ENCODE measurements at regions not wholly inside any gene's neighbourhood (a gene's known extent, or its start where the extent isn't known, plus 50 kb on each side); places are given as distances from the start of the nearest gene placed in this dataset.

DNA sequence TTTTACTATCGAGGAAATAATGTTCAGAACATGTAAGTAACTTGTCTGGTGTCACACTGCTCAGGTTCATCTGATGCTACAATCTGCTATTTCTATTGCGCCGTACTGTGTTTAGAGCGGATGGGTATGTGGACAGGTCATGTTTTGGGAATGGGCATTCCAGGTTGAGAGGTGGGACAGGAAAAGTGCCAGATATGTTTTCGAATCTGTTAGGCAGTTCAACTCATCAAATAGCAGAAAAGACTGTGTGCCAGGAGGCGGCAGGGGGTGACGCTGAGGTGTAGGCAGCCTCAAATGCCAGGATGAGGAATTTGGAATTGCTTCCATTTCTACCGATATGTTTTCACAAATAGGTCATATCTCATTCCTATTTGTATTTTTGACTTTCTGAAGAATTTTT is 123.8 kb downstream of the HRH4 start:
- DNase-seq (ENCODE audit: low read depth, low spot score), result no peak
- H3K27ac ChIP-seq, result no peak overlapping the region
- H3K36me3 ChIP-seq (ENCODE audit: insufficient read depth, low read length), result no peaks in the 10 kb centered on the region
- H3K9me3 ChIP-seq (ENCODE audit: low read depth, low read length), result no peaks in the 10 kb centered on the region
- H3K9ac ChIP-seq (ENCODE audit: insufficient read length), result no peak overlapping the region
- TF ChIP-seq FOXP2 (optimal IDR thresholded peaks at IDR 0.05; ENCODE audit: control extremely low read depth, extremely low read length, insufficient read depth) (no peak), POLR2AphosphoS5 (IDR thresholded peaks at IDR 0.05; ENCODE audit: borderline replicate concordance, low read depth, low read length) (no peak), EZH2 (IDR thresholded peaks at IDR 0.05) (no peak)
- no peak overlapping the region for H3K4me3 ChIP-seq

DNA sequence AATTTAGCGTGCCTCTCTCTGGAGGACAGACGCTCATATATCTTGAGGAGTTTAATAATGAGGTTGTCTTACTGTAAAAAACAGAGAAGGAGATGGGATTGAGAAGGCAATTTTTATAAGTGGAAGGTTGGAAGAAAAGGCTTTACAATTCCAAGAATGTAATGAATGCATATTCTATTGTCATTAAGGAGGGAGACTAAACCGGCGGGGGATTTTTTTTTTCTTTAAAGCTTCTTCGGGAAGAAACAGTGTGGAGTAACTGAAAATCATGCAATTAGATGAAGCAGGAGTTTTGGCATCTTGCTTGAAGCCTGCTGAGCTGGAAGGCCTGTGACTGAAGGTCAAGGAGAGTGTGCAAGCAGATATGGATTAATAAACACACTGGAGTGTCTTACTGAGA is 124.4 kb downstream of the HRH4 start:
- H3K4me3 ChIP-seq, result no peak overlapping the region
- no peak overlapping the region for H3K27ac ChIP-seq
- no peaks in the 10 kb centered on the region for H3K36me3 ChIP-seq (ENCODE audit: insufficient read depth, low read length)
- H3K9me3 ChIP-seq (ENCODE audit: low read depth, low read length), result no peaks in the 10 kb centered on the region
- DNase-seq (ENCODE audit: low read depth, low spot score), result no peak
- H3K9ac ChIP-seq (ENCODE audit: insufficient read length), result no peak overlapping the region
- TF ChIP-seq EZH2 (IDR thresholded peaks at IDR 0.05) (no peak), POLR2AphosphoS5 (IDR thresholded peaks at IDR 0.05; ENCODE audit: borderline replicate concordance, low read depth, low read length) (no peak), FOXP2 (optimal IDR thresholded peaks at IDR 0.05; ENCODE audit: control extremely low read depth, extremely low read length, insufficient read depth) (no peak)

DNA sequence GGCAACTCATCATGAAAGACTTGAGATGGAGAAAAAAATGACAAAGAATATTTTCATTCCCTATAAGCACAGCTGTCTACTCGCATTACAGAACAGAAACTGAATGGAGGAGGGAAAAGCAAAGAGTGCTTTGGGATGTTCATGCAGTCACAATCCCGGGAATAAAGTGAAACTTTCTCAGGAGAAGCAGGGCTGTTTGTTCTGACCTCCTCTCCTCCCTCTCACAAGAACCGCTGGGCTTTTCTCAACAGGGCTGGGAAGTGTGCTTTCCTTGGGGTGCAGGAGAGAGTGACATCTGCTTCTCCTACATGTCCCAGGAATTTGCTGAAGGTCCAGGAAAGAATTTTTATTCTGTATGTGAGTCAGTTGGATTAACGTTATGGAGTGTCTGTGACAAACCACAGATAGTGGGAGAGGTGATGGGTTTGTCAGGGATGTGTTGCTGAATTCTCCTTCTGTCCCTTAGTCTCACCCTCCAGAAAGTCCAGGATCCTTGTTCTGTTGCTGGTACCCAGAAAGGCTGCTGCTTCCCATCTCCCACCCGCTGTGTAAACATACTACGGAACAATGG is 125.6 kb downstream of the HRH4 start:
- Histone ChIP-seq H3K27ac (no peak overlapping the region), H3K36me3 (ENCODE audit: insufficient read depth, low read length) (no peaks in the 10 kb centered on the region), H3K4me3 (no peak overlapping the region), H3K9me3 (ENCODE audit: low read depth, low read length) (no peaks in the 10 kb centered on the region), H3K9ac (ENCODE audit: insufficient read length) (no peak overlapping the region)
- TF ChIP-seq EZH2 (IDR thresholded peaks at IDR 0.05) (no peak), FOXP2 (optimal IDR thresholded peaks at IDR 0.05; ENCODE audit: control extremely low read depth, extremely low read length, insufficient read depth) (no peak), POLR2AphosphoS5 (IDR thresholded peaks at IDR 0.05; ENCODE audit: borderline replicate concordance, low read depth, low read length) (no peak)
- no peak for DNase-seq (ENCODE audit: low read depth, low spot score)

DNA sequence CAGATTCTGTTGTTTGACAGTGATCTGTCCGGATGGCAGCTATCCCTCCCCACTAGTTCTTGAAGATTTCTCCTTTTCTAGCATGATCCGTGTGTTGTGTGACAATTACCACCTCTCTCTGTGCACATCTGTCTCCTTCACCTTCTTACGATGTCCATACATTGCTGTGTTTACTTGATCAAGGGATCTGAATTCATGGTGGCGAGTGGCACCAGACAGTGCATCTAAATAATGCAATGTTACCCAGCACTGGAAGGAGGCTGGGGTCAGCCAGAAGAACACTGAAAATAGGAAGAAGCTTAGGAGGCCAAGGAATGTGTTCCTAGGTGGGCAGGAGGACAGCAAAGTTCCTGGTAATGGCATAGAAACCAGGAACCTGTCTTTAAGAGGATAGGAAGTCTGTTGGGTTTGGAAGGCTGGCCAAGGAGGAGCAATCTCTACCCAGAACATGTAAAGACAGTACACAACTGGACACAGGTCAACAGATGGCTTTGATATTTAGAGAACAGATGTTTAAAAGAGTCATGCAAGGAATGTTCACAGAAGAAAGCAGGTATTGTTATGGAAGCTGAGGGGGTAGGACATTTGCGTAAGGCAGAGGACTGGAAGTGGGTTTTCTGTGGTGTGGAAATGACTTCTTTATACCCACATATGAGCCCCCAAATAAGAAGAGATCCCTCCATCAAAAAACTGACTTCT is 126.4 kb downstream of the HRH4 start:
- no peak for DNase-seq (ENCODE audit: low read depth, low spot score)
- Histone ChIP-seq H3K4me3 (no peak overlapping the region), H3K9ac (ENCODE audit: insufficient read length) (no peak overlapping the region), H3K9me3 (ENCODE audit: low read depth, low read length) (no peaks in the 10 kb centered on the region), H3K27ac (no peak overlapping the region), H3K36me3 (ENCODE audit: insufficient read depth, low read length) (no peaks in the 10 kb centered on the region)
- TF ChIP-seq EZH2 (IDR thresholded peaks at IDR 0.05) (no peak), POLR2AphosphoS5 (IDR thresholded peaks at IDR 0.05; ENCODE audit: borderline replicate concordance, low read depth, low read length) (no peak), FOXP2 (optimal IDR thresholded peaks at IDR 0.05; ENCODE audit: control extremely low read depth, extremely low read length, insufficient read depth) (no peak)

DNA sequence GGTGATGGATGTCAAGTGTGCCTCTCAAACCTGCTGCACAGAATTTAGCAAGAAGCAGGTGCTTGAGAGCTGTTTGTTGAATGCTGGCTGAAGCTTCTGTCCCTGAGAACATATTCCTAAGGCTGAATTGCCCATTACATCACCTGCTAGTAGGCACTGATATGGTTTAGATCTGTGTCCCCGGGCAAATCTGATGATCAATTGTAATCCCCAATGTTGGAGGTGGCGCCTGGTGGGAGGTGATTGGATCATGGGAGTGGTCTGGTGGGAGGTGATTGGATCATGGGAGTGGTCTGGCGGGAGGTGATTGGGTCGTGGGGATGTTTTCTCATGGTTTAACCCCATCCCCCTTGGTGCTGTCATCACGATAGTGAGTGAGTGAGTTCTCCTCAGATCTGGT is 128.0 kb downstream of the HRH4 start:
- Histone ChIP-seq H3K27ac (no peak overlapping the region), H3K36me3 (ENCODE audit: insufficient read depth, low read length) (no peaks in the 10 kb centered on the region), H3K9me3 (ENCODE audit: low read depth, low read length) (no peaks in the 10 kb centered on the region), H3K4me3 (no peak overlapping the region), H3K9ac (ENCODE audit: insufficient read length) (no peak overlapping the region)
- TF ChIP-seq FOXP2 (optimal IDR thresholded peaks at IDR 0.05; ENCODE audit: control extremely low read depth, extremely low read length, insufficient read depth), result no peak
- no peak for TF ChIP-seq EZH2 (IDR thresholded peaks at IDR 0.05)
- no peak for TF ChIP-seq POLR2AphosphoS5 (IDR thresholded peaks at IDR 0.05; ENCODE audit: borderline replicate concordance, low read depth, low read length)
- DNase-seq (ENCODE audit: low read depth, low spot score), result no peak

DNA sequence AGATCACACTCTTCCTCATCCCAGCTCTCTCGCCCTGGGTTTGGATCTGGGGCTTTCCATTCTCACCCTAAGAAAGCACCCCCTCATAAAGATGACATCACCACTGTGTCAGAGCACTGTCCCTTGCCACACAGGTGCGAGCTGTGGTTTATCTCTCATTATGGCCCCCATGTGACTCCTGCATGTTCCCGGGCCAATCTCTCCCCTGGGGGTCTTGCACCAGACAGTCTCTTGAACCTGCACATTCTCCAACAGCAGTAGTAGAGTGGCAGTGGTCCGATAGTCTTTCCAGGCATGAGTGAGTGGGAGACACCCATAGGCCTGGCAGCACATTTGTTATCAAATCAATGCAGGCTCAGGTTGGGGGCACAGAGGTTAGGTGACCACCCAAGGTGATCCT is 130.5 kb downstream of the HRH4 start:
- Histone ChIP-seq H3K9ac (ENCODE audit: insufficient read length) (no peak overlapping the region), H3K27ac (no peak overlapping the region), H3K4me3 (no peak overlapping the region), H3K36me3 (ENCODE audit: insufficient read depth, low read length) (no peaks in the 10 kb centered on the region), H3K9me3 (ENCODE audit: low read depth, low read length) (no peaks in the 10 kb centered on the region)
- DNase-seq (ENCODE audit: low read depth, low spot score), result no peak
- TF ChIP-seq FOXP2 (optimal IDR thresholded peaks at IDR 0.05; ENCODE audit: control extremely low read depth, extremely low read length, insufficient read depth) (no peak), POLR2AphosphoS5 (IDR thresholded peaks at IDR 0.05; ENCODE audit: borderline replicate concordance, low read depth, low read length) (no peak)

DNA sequence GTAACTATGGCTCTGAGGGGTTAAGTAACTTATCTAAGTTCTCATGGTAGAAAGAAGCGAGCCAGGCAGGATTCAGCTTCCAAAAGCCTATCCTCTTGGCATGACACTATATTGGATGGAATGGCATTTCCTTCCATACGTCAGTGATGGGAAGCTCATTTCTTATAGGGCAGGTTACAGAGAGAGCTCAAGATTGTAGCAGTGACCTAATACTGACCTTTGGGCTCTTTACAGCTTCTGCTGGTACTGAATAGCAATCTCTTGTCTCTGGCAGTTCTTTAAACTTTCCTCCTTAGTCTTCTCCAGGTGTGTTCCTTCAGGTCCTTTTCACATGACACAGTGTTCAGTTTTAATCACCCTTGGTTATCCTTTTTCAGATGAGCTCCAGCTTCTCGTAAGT is 133.0 kb downstream of the HRH4 start:
- Histone ChIP-seq H3K9ac (ENCODE audit: insufficient read length) (no peak overlapping the region), H3K4me3 (no peak overlapping the region), H3K27ac (no peak overlapping the region), H3K9me3 (ENCODE audit: low read depth, low read length) (no peaks in the 10 kb centered on the region), H3K36me3 (ENCODE audit: insufficient read depth, low read length) (no peaks in the 10 kb centered on the region)
- DNase-seq (ENCODE audit: low read depth, low spot score), result no peak
- TF ChIP-seq EZH2 (IDR thresholded peaks at IDR 0.05) (no peak), FOXP2 (optimal IDR thresholded peaks at IDR 0.05; ENCODE audit: control extremely low read depth, extremely low read length, insufficient read depth) (no peak), POLR2AphosphoS5 (IDR thresholded peaks at IDR 0.05; ENCODE audit: borderline replicate concordance, low read depth, low read length) (no peak)

DNA sequence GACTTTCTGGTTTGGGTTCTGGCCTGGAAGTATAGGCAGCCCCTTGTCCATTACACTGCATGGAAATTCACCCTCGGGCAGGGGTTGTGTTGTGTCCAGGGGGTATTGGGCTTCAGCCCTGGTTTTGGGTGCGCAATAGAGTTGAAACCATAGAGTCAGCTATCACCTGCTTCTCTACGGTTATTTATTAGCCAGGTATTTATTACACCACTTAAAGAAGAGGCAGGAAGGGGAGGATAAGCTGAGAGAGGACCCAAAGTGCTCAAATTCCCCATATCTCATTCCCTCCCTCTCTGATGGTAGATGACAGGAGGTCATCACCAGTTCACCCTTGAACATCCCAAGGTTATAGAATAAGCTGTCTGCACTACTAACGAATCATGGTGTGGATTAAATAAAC is 133.4 kb downstream of the HRH4 start:
- no peaks in the 10 kb centered on the region for H3K36me3 ChIP-seq (ENCODE audit: insufficient read depth, low read length)
- H3K9ac ChIP-seq (ENCODE audit: insufficient read length), result no peak overlapping the region
- H3K27ac ChIP-seq, result no peak overlapping the region
- TF ChIP-seq FOXP2 (optimal IDR thresholded peaks at IDR 0.05; ENCODE audit: control extremely low read depth, extremely low read length, insufficient read depth), result no peak
- no peak for TF ChIP-seq POLR2AphosphoS5 (IDR thresholded peaks at IDR 0.05; ENCODE audit: borderline replicate concordance, low read depth, low read length)
- TF ChIP-seq EZH2 (IDR thresholded peaks at IDR 0.05), result no peak
- DNase-seq (ENCODE audit: low read depth, low spot score), result no peak
- H3K9me3 ChIP-seq (ENCODE audit: low read depth, low read length), result no peaks in the 10 kb centered on the region
- H3K4me3 ChIP-seq, result no peak overlapping the region
